Hepatocyte (in vitro differentiated cells): ENCODE measurements at regions not wholly inside any gene's neighbourhood (a gene's known extent, or its start where the extent isn't known, plus 50 kb on each side); places are given as distances from the start of the nearest gene placed in this dataset.

Experiments
- CTCF ChIP-seq: fragments of 200-600 bp; sonication (generic); IDR thresholded peaks from 2 replicates; pipeline ENCODE4 v1.5.1; 2016; ENCODE audit warnings: antibody characterized with exemption, mild to moderate bottlenecking; ENCODE audit not compliant: poor library complexity
- EZH2 ChIP-seq: fragments of 200-600 bp; sonication (generic); IDR thresholded peaks from 2 replicates; pipeline ENCODE4 v1.6.1; 2016; ENCODE audit warnings: antibody characterized with exemption, mild to moderate bottlenecking, borderline replicate concordance
- EZH2phosphoT487 ChIP-seq: fragments of 200-600 bp; sonication (generic); IDR thresholded peaks from one replicate; pipeline ENCODE4 v1.6.1; 2018; ENCODE audit warnings: antibody characterized with exemption, mild to moderate bottlenecking, low read depth, moderate library complexity; ENCODE audit not compliant: unreplicated experiment, severe bottlenecking

DNA sequence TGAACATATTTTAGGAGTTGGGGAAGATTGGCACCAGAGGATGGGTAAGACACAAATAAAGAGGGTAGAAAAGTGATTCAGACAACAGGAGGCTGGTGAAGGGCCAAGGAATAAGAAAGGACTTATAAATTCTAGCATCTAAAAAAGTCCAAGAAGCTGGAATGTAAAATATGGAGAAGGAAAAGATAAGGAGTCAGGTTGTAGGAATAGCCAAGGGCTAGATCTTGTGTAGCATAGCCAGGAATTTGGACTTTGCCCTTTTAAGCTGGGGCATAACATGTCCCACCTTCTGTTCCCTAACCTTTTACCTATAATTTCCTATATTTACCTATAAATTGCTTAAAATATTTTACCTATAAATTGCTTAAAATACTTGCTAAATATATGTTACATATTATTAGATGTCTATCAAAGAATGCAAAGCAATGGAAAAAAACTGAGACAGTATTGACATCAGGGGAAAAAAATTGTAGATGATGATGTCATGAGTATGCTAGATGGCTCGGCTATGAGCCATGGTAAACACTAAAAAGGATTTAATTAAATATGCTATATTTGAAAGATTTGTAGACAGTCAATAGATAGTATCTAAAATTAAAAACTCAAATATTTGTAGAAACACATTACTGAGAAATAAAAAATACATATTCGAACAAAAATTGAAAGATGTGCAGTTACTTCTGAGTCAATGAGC lies 99.7 kb upstream of the PLEKHG7 start:
- TF ChIP-seq CTCF = no peak
- TF ChIP-seq EZH2phosphoT487 = no peak
- no peak for TF ChIP-seq EZH2
